MM.1S (cell line): ENCODE measurements at regions not wholly inside any gene's neighbourhood (a gene's known extent, or its start where the extent isn't known, plus 50 kb on each side); places are given as distances from the start of the nearest gene placed in this dataset.

Source experiments
- DNase-seq: peaks from one replicate; pipeline ENCODE4 v3.0.0-alpha.2; 2015
- H2AFZ ChIP-seq: fragments of 300-600 bp; sonication (generic); 2 replicates; pipeline ENCODE4 v1.6.0; 2016; ENCODE audit warnings: antibody characterized with exemption, low read length
- H3F3A ChIP-seq: fragments of 300-600 bp; sonication (generic); 2 replicates; pipeline ENCODE4 v1.6.1; 2016; ENCODE audit warnings: mild to moderate bottlenecking, antibody characterized with exemption, low read length, moderate library complexity, mixed read lengths; ENCODE audit not compliant: insufficient read depth
- H3K27ac ChIP-seq: fragments of 300-600 bp; sonication (generic); 2 replicates; pipeline ENCODE4 v1.5.1; 2016; ENCODE audit warnings: mild to moderate bottlenecking, low read length
- H3K27me3 ChIP-seq: fragments of 300-600 bp; sonication (generic); replicated peaks from 2 replicates; pipeline ENCODE4 v1.6.0; 2016; ENCODE audit warnings: low read length; ENCODE audit not compliant: insufficient read depth
- H3K36me3 ChIP-seq: fragments of 300-600 bp; sonication (generic); replicated peaks from 2 replicates; pipeline ENCODE4 v1.6.1; 2016; ENCODE audit warnings: mild to moderate bottlenecking, low read length, mixed read lengths; ENCODE audit not compliant: insufficient read depth
- H3K4me1 ChIP-seq: fragments of 300-600 bp; sonication (generic); 2 replicates; pipeline ENCODE4 v1.6.1; 2016; ENCODE audit warnings: low read length, mixed read lengths
- H3K4me2 ChIP-seq: fragments of 300-600 bp; sonication (generic); 2 replicates; pipeline ENCODE4 v1.6.0; 2016; ENCODE audit warnings: low read depth, low read length
- H3K4me3 ChIP-seq: fragments of 300-600 bp; sonication (generic); 2 replicates; pipeline ENCODE4 v1.5.1; 2016; ENCODE audit warnings: low read length, mixed read lengths
- H3K79me2 ChIP-seq: fragments of 300-600 bp; sonication (generic); 2 replicates; pipeline ENCODE4 v1.6.1; 2016; ENCODE audit warnings: mixed run types, low read length, mixed read lengths
- H3K9ac ChIP-seq: fragments of 300-600 bp; sonication (generic); 2 replicates; pipeline ENCODE4 v1.6.1; 2016; ENCODE audit warnings: low read length, mixed read lengths
- H3K9me2 ChIP-seq: fragments of 300-600 bp; sonication (generic); replicated peaks from 2 replicates; pipeline ENCODE4 v1.6.1; 2016; ENCODE audit warnings: mild to moderate bottlenecking, low read length, mixed read lengths; ENCODE audit not compliant: insufficient read depth
- H3K9me3 ChIP-seq: fragments of 300-600 bp; sonication (generic); replicated peaks from 2 replicates; pipeline ENCODE4 v1.6.1; 2016; ENCODE audit warnings: mild to moderate bottlenecking, low read length, mixed read lengths; ENCODE audit not compliant: insufficient read depth
- H4K20me1 ChIP-seq: fragments of 300-600 bp; sonication (generic); 2 replicates; pipeline ENCODE4 v1.6.1; 2016; ENCODE audit warnings: mild to moderate bottlenecking, low read length, moderate library complexity, mixed read lengths; ENCODE audit not compliant: insufficient read depth
- EZH2 ChIP-seq: fragments of 300-600 bp; sonication (generic); optimal IDR thresholded peaks from 2 replicates; pipeline ENCODE3; 2017; ENCODE audit warnings: low read depth, mild to moderate bottlenecking, antibody characterized with exemption, low read length, mixed read lengths
- EZH2phosphoT487 ChIP-seq: fragments of 300-600 bp; sonication (generic); IDR thresholded peaks from 2 replicates; pipeline ENCODE4 v1.6.1; 2018; ENCODE audit warnings: antibody characterized with exemption, low read length
- TF ChIP-seq, protein P1 (sequence below): fragments of 300-600 bp; sonication (generic); IDR thresholded peaks from 2 replicates; pipeline ENCODE4 v1.5.1; 2016; ENCODE audit warnings: antibody characterized with exemption, low read length, mixed read lengths

DNA sequence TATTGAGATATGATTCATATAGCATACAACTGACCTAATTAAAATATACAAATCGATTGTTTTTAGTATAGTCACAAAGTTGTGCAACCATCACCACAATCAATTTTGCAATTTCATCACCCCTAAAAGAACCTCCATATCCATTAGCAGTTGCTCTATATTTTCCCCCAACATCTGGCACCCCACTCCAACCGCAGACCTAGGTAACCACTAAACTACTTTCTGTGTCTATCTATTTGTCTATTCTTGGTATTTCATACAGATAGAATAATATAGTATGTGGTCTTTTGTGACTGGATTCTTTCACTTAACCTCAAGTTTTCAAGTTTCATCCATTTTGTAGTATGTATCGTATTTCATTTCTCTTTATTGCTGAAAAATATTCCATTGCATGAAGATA is 126.0 kb upstream of the CRY1 start:
- Histone ChIP-seq H3K27me3 (no peaks in the 10 kb centered on the region), H3K9ac (no peak overlapping the region)

DNA sequence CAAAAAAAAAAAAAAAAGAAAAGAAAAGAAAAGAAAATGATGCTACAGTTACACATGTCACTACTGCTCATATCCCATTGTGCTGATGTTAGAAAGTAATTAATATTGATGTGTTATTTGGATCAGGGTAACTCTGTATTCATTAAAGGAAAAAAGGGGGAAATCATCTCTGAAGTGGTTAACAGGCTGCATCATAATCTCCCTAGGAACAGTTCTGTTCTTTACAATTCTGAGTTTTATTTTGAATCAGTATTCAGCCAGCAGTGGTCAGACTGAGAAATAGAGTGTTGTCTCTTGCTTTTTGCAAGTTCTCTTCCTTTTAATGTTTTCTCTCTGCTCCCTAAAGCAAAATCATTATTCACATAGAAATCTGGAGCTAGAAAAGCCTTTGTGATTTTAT is 128.6 kb upstream of the CRY1 start:
- TF ChIP-seq EZH2, result no peak
- TF ChIP-seq, protein P1, sequence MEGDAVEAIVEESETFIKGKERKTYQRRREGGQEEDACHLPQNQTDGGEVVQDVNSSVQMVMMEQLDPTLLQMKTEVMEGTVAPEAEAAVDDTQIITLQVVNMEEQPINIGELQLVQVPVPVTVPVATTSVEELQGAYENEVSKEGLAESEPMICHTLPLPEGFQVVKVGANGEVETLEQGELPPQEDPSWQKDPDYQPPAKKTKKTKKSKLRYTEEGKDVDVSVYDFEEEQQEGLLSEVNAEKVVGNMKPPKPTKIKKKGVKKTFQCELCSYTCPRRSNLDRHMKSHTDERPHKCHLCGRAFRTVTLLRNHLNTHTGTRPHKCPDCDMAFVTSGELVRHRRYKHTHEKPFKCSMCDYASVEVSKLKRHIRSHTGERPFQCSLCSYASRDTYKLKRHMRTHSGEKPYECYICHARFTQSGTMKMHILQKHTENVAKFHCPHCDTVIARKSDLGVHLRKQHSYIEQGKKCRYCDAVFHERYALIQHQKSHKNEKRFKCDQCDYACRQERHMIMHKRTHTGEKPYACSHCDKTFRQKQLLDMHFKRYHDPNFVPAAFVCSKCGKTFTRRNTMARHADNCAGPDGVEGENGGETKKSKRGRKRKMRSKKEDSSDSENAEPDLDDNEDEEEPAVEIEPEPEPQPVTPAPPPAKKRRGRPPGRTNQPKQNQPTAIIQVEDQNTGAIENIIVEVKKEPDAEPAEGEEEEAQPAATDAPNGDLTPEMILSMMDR, result no peak
- TF ChIP-seq EZH2phosphoT487, result no peak
- Histone ChIP-seq H2AFZ (no peak overlapping the region), H3K79me2 (no peaks in the 10 kb centered on the region), H3K27ac (no peak overlapping the region), H3F3A (no peaks in the 10 kb centered on the region), H4K20me1 (no peaks in the 10 kb centered on the region), H3K4me2 (no peak overlapping the region), H3K27me3 (no peaks in the 10 kb centered on the region), H3K9me2 (no peaks in the 10 kb centered on the region), H3K36me3 (no peaks in the 10 kb centered on the region), H3K9me3 (no peaks in the 10 kb centered on the region), H3K4me3 (no peak overlapping the region), H3K9ac (no peak overlapping the region), H3K4me1 (no peaks in the 10 kb centered on the region)
- DNase-seq, result no peak

More for the DNA sequence above, 126.0 kb upstream of the CRY1 start:
- no peak for DNase-seq
- Histone ChIP-seq H3K36me3 (no peaks in the 10 kb centered on the region), H2AFZ (no peak overlapping the region), H3F3A (no peaks in the 10 kb centered on the region), H3K79me2 (no peaks in the 10 kb centered on the region), H3K27ac (no peak overlapping the region), H3K4me3 (no peak overlapping the region), H3K9me3 (no peaks in the 10 kb centered on the region), H3K4me1 (no peaks in the 10 kb centered on the region), H4K20me1 (no peaks in the 10 kb centered on the region), H3K4me2 (no peak overlapping the region), H3K9me2 (no peaks in the 10 kb centered on the region)
- TF ChIP-seq, protein P1, result no peak
- TF ChIP-seq EZH2phosphoT487 (no peak), EZH2 (no peak)

DNA sequence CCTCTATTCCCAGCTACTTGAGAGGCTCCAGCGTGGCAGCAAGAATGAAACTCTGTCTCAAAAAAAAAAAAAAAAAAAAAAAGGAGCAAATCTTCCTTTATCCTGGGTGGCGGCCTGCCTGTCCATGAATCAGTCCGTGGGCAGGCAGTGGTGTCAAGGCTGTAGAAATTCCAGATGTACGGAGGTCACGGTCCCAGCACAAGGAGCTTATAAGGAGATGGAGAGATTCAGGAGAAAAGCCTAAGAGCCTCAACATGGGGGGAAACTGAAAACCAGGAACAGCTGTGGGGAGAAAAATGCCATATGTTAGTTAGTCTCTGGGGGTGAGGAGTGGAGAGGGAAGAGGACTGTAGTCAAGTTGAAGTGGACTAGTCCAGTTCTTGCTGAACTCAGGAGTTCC is 130.5 kb upstream of the CRY1 start:
- Histone ChIP-seq H3K4me1 (no peaks in the 10 kb centered on the region), H3K27me3 (no peaks in the 10 kb centered on the region), H3K4me3 (no peak overlapping the region), H3F3A (no peaks in the 10 kb centered on the region), H3K27ac (no peak overlapping the region), H3K79me2 (no peaks in the 10 kb centered on the region), H3K9me3 (no peaks in the 10 kb centered on the region), H3K9ac (no peak overlapping the region), H4K20me1 (no peaks in the 10 kb centered on the region), H3K4me2 (no peak overlapping the region), H3K36me3 (no peaks in the 10 kb centered on the region), H2AFZ (no peak overlapping the region), H3K9me2 (no peaks in the 10 kb centered on the region)
- TF ChIP-seq, protein P1, result no peak
- TF ChIP-seq EZH2phosphoT487 (no peak), EZH2 (no peak)
- no peak for DNase-seq
